Activated CD4-positive, alpha-beta T cell treated with anti-CD3 and anti-CD28 coated beads for 36 hours (primary cell): ENCODE measurements at regions not wholly inside any gene's neighbourhood (a gene's known extent, or its start where the extent isn't known, plus 50 kb on each side); places are given as distances from the start of the nearest gene placed in this dataset.

Experiments
- ATAC-seq: fragments of 200-7000 bp; cut with Tn5 transposase; one replicate; pipeline ENCODE4 v1.10.0; 2021; ENCODE audit warnings: mild to moderate bottlenecking, moderate library complexity
- CTCF ChIA-PET: fragments of 350-600 bp; sonication (Branson Sonifier 250); formaldehyde crosslinking; loops from one replicate; lab custom pipeline; 2021; ENCODE audit warnings: antibody characterized with exemption; lab: Charles Lee
- POLR2A ChIA-PET: fragments of 350-600 bp; sonication (Branson Sonifier 250); formaldehyde crosslinking; loops from one replicate; lab custom pipeline; 2021; ENCODE audit warnings: antibody characterized with exemption, inconsistent platforms; lab: Charles Lee
- DNase-seq: peaks from one replicate; pipeline ENCODE4 v3.0.0-alpha.2; 2020
- H3K27ac Mint-ChIP-seq: one replicate; pipeline ENCODE4 v1.8.0; 2021; ENCODE audit warnings: mixed read lengths
- H3K27me3 Mint-ChIP-seq: one replicate; pipeline ENCODE4 v1.8.0; 2021; ENCODE audit warnings: mixed read lengths
- H3K36me3 Mint-ChIP-seq: one replicate; pipeline ENCODE4 v1.8.0; 2021; ENCODE audit warnings: low read depth, mixed read lengths
- H3K4me1 Mint-ChIP-seq: one replicate; pipeline ENCODE4 v1.8.0; 2021; ENCODE audit warnings: mixed read lengths
- H3K4me3 Mint-ChIP-seq: one replicate; pipeline ENCODE4 v1.8.0; 2021; ENCODE audit warnings: mild to moderate bottlenecking, moderate library complexity, mixed read lengths
- H3K9me3 Mint-ChIP-seq: one replicate; pipeline ENCODE4 v1.8.0; 2021; ENCODE audit warnings: low read depth, mixed read lengths
- intact Hi-C, 2 experiments: fragments of 100-400 bp; cut with DNase I in 1 of 2; cut with micrococcal nuclease in 1 of 2; formaldehyde crosslinking; loops; one replicate each; pipeline versions ENCODE4 v1.14.2 to v1.15.1; 2022 to 2024; cut with DNase I, micrococcal nuclease

DNA sequence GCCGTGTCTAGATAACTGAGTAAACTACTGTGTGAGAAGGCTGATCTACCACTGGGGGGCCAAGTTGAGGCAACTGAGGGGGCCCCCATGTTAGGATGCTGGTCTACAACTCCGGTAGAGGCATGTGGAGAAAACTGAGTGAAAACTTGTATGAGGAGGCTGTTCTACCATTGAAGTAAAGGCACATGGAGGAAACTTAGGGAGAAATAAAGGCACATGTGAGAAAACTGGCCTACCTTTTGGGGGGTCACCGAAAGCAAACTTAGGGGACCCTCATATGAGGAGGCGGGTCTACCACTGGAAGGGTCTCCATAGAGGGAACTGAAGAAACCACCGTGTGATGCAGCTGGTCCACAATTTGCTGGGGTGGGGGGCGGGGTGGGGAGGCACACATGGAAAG, 155.2 kb downstream of the FBLN2 start:
- intact Hi-C loops = no loop called here
- Mint-ChIP-seq H3K27ac (no peak overlapping the region), H3K36me3 (no peaks in the 10 kb centered on the region), H3K9me3 (peaks cover 12% of the 10 kb centered on the region), H3K27me3 (peaks cover 13% of the 10 kb centered on the region), H3K4me3 (no peak overlapping the region), H3K4me1 (no peaks in the 10 kb centered on the region)
- ATAC-seq (no peak), DNase-seq (no peak)
- ChIA-PET CTCF (no interaction called here), POLR2A (no interaction called here)

DNA sequence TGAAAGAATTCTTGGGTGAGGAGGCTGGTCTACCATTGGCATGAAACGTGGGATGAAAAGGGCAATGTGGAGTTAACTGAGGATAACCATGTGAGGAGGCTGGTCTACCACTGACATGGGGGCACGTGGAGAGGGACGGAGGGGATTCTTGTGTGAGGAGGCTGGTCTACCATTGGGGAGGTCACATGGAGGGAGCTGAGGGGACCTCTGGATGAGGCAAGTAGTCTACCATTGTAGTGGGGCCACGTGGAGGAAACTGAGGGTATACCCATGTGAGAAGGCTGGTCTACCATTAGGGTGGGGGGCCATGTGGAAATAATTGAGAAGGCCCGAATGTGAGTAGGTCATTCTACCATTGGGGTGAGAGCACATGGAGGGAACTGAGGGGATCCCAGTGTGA, 154.1 kb downstream of the FBLN2 start:
- H3K36me3 Mint-ChIP-seq = no peaks in the 10 kb centered on the region
- DNase-seq = no peak
- H3K9me3 Mint-ChIP-seq = peaks cover 12% of the 10 kb centered on the region
- H3K4me1 Mint-ChIP-seq = no peaks in the 10 kb centered on the region
- no peak for ATAC-seq
- H3K4me3 Mint-ChIP-seq = no peak overlapping the region
- no peak overlapping the region for H3K27ac Mint-ChIP-seq
- intact Hi-C loops = no loop called here
- ChIA-PET CTCF (no interaction called here), POLR2A (no interaction called here)
- H3K27me3 Mint-ChIP-seq = peaks cover 15% of the 10 kb centered on the region

DNA sequence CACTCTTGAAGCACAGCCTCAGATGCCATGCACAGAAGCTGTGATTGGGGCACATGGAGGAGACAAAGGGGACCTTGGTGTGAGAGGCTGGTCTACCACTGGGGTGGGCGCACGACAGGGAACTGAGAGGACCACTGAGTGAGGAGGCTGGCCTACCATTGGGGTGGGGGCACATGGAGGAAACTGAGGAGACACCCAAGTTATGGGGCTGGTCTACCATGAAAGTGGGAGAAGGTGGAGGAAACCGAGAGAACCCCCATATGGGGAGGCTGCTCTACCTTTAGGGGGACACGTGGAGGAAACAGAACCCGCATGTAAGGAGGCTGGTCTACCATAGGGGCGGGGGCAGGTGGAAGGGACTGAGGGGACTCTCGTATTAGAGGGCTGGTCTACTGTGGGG, 153.4 kb downstream of the FBLN2 start:
- DNase-seq = no peak
- Mint-ChIP-seq H3K36me3 (no peaks in the 10 kb centered on the region), H3K9me3 (peaks cover 11% of the 10 kb centered on the region), H3K27ac (no peak overlapping the region), H3K27me3 (peaks cover 15% of the 10 kb centered on the region), H3K4me1 (no peaks in the 10 kb centered on the region), H3K4me3 (no peak overlapping the region)
- ChIA-PET POLR2A (no interaction called here), CTCF (no interaction called here)
- ATAC-seq = no peak
- intact Hi-C loops = no loop called here

DNA sequence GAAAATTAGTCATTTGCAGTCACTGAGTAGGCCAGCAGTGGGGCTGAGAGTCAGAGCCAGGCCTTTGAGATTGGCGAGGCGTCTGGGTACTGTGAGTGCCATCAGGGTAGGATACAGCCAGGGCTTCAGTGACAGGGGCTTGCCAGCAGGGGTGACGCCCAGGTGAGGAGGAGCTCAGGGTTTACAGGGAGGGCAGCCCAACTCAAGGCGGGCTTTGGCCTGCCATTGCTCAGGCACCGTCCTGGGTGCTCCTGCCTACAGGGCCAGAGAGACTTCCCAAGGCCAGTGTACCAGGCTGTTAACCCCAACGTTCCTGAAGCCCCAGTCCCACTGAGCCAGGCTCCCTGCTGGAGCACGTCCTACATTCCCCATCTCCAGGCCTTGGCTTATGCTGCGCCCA, 152.0 kb downstream of the FBLN2 start:
- CTCF ChIA-PET = no interaction called here
- DNase-seq (no peak), ATAC-seq (no peak)
- intact Hi-C loops = no loop called here
- POLR2A ChIA-PET = no interaction called here
- no peak overlapping the region for H3K4me3 Mint-ChIP-seq
- H3K4me1 Mint-ChIP-seq = no peaks in the 10 kb centered on the region
- no peaks in the 10 kb centered on the region for H3K36me3 Mint-ChIP-seq
- no peak overlapping the region for H3K27ac Mint-ChIP-seq
- peaks cover 10% of the 10 kb centered on the region for H3K9me3 Mint-ChIP-seq
- peaks cover 15% of the 10 kb centered on the region for H3K27me3 Mint-ChIP-seq

DNA sequence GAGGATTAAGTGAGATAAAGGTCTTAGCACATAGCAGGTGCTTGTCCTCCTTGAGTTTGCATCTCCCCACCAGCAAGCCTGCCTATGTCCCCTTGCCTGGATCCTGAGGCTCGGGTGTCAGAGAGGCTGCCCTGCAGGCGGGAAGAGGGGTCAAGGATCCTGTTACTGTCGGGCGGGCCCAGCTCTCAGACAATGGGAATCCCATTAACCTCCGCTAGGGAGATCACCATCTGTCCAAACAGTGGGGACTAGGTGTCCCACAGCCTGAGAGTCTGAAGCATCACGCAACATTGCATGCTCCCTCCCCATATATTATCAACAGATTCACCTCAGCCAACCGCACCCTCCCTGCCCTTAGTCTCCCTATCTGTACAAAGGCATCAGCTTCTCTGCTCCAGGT, 151.4 kb downstream of the FBLN2 start:
- no peaks in the 10 kb centered on the region for H3K4me1 Mint-ChIP-seq
- no peak for DNase-seq
- no peak for ATAC-seq
- ChIA-PET POLR2A (no interaction called here), CTCF (no interaction called here)
- no peak overlapping the region for H3K27ac Mint-ChIP-seq
- no peaks in the 10 kb centered on the region for H3K36me3 Mint-ChIP-seq
- H3K9me3 Mint-ChIP-seq = peaks cover 8% of the 10 kb centered on the region
- intact Hi-C loops = no loop called here
- H3K4me3 Mint-ChIP-seq = no peak overlapping the region
- H3K27me3 Mint-ChIP-seq = peaks cover 13% of the 10 kb centered on the region

DNA sequence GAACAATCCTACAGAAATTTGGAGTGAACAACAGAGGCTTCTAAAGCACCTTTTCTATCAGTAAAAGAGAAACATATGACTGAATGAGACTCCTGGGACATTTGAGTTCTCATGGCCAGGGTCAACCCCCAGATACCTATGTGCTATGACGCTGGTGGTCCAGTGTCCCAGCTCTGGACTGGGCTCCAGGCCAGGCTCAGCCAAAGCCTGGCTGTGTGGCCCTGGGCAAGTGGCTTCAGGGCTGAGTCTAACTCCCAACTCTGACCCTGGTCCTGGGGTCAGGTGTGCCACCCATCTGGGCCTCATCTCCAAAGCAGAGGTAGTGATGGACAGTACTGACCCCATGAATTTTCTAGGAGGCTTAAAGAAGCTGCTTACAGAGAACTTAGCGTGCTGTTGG, 147.8 kb downstream of the FBLN2 start:
- ChIA-PET POLR2A (no interaction called here), CTCF (no interaction called here)
- Mint-ChIP-seq H3K27ac (no peak overlapping the region), H3K4me3 (no peak overlapping the region), H3K36me3 (no peaks in the 10 kb centered on the region), H3K4me1 (no peaks in the 10 kb centered on the region), H3K27me3 (peaks cover 4% of the 10 kb centered on the region), H3K9me3 (no peaks in the 10 kb centered on the region)
- ATAC-seq = no peak
- no peak for DNase-seq
- intact Hi-C loops = no loop called here

DNA sequence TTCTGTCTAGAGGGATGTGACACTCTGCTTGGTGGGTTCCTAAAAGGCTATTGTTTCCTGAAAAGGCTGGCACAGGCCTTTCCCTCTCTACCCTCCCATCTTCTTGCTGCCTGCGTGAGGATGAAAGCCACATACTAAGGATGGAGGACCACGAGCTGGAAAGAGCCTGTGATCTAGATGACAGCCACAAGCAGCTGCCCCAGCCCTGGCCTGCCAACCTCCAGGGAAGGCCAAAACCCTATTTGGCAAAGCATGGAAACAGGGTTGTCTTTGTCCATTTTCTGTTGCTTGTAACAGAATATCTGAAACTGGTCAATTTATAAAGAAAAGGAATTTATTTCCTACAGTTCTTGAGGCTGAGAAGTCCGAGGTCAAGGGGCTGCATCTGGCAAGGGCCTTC, 144.5 kb downstream of the FBLN2 start:
- POLR2A ChIA-PET = no interaction called here
- Mint-ChIP-seq H3K27ac (no peak overlapping the region), H3K4me3 (no peak overlapping the region), H3K27me3 (peaks cover 4% of the 10 kb centered on the region), H3K4me1 (no peaks in the 10 kb centered on the region), H3K9me3 (no peaks in the 10 kb centered on the region), H3K36me3 (no peaks in the 10 kb centered on the region)
- CTCF ChIA-PET = no interaction called here
- intact Hi-C loops = no loop called here
- DNase-seq (no peak), ATAC-seq (no peak)

DNA sequence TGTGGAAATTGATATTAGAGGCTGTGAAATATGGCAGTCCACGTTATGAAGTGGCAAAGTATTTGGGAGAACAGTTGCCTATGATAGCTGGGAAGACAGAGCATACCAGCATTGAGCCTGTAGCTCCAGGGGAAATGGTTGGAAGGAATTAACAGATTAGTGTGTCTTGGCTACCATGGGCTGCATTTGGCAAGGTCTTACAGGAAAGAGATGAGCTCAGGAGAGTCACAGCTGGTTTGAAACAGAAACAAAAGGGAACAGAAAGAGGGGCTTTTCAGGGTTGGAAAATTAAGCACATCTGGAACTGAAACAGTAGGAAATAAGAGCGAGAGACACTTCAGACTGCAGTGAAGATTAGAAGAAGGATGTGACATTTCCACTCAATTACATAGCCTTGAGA, 141.7 kb downstream of the FBLN2 start:
- Mint-ChIP-seq H3K9me3 (no peaks in the 10 kb centered on the region), H3K4me1 (no peaks in the 10 kb centered on the region), H3K27ac (no peak overlapping the region), H3K27me3 (no peaks in the 10 kb centered on the region), H3K4me3 (no peak overlapping the region), H3K36me3 (no peaks in the 10 kb centered on the region)
- DNase-seq (no peak), ATAC-seq (no peak)
- CTCF ChIA-PET = interaction anchor here (0.6 to 1.0 kb wide), 2 partner anchors 33 to 412 kb away, joined by 3 read pairs; no protein-coding TSS in a partner anchor
- intact Hi-C loops = no loop called here
- POLR2A ChIA-PET = no interaction called here

DNA sequence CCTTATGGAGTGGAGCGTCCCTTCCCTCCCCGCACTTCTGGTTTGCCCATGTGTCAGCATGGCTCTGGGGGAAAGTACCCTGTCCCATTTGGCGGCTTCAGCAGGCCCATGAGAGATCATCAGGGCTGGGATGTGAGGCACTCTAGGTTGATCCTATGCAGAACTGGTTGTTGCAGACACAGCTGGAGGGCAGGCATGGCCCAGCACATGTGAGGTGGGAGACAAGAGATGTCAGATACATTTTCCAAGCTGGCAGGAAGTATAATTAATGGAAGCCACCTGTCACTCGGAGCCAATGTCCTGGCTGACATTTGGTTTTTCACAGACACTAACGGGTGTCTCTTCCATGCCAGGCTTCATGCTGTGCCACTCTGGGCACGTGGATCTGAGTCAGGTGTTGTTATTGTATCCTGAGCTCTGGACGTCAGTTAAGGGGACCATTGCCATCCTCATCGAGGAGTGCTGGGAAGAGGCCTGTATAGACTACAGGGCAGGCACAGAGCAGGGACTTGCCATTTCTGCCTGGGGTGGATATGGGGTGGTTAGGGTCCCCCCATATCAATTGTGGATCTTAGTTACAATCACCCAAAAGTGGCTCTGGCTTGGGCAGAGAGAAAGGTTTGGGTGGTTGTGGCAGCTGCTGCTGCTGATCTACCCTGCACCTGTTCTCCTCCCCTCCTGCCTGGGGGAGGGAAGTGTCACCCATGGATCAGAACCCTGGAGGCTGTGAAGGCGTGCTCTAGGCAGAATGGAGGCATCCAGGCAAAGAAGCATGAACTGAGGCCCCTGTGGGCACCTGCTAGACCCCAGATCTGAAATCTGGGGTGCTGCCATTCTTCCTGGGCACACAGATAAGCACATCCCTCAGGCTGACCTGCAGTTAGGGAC, 140.7 kb downstream of the FBLN2 start:
- H3K27me3 Mint-ChIP-seq = no peaks in the 10 kb centered on the region
- CTCF ChIA-PET = interaction anchor here (0.6 kb wide), 1 partner anchor 86 kb away, joined by 3 read pairs; no protein-coding TSS in a partner anchor
- intact Hi-C loops = no loop called here
- ATAC-seq (no peak), DNase-seq (no peak)
- no peaks in the 10 kb centered on the region for H3K36me3 Mint-ChIP-seq
- no peak overlapping the region for H3K4me3 Mint-ChIP-seq
- no peaks in the 10 kb centered on the region for H3K9me3 Mint-ChIP-seq
- H3K27ac Mint-ChIP-seq = no peak overlapping the region
- POLR2A ChIA-PET = no interaction called here
- no peaks in the 10 kb centered on the region for H3K4me1 Mint-ChIP-seq

DNA sequence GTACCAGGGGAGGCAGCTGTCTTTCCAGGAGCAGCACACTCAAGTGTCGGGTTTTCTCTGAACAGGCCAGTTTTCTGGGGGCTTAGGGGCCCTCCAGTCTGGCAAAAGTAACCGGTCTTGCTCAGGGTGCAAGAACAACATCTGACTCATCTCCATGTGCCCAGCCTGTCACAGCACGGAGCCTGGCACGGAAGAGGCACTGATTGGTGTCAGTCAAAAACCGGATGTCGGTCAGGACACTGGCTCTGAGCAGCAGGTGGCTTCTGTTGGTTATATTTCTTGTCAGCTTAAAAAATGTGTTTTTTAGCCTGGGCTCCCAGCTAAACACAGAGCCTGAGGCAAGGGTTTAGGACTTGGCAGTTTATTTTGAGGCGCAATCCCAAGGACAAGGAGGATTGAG, 139.9 kb downstream of the FBLN2 start:
- ChIA-PET CTCF (interaction anchor here (0.6 kb wide), 1 partner anchor 87 kb away, joined by 3 read pairs; no protein-coding TSS in a partner anchor), POLR2A (no interaction called here)
- DNase-seq (no peak), ATAC-seq (no peak)
- Mint-ChIP-seq H3K27ac (no peak overlapping the region), H3K36me3 (no peaks in the 10 kb centered on the region), H3K9me3 (no peaks in the 10 kb centered on the region), H3K27me3 (no peaks in the 10 kb centered on the region), H3K4me1 (no peaks in the 10 kb centered on the region), H3K4me3 (no peak overlapping the region)
- intact Hi-C loops = no loop called here

DNA sequence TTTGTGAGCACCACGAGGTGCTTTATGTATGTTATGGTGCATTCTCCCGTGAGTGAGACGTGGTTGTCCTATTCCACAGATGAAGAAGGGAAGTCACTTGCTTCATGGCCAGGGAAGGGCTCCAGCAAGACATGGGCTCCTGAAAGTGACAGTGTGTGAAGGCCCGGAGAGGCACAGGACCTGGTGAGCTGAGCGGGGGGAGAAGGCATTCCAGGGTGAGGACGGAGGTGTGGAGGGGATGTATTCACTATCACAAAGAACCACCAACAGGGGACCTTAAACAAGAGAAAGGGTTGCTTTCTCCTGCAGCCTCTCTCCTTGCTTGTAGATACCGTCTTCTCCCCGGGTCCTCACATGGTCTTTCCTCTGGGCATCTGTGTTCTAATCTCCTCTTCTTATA, 139.1 kb downstream of the FBLN2 start:
- ChIA-PET POLR2A (no interaction called here), CTCF (interaction anchor here (0.6 to 1.5 kb wide), 2 partner anchors 39 to 102 kb away, joined by 3 to 4 read pairs; no protein-coding TSS in a partner anchor)

More for the DNA sequence above, 139.1 kb downstream of the FBLN2 start:
- Mint-ChIP-seq H3K4me3 (no peak overlapping the region), H3K36me3 (no peaks in the 10 kb centered on the region), H3K27ac (no peak overlapping the region), H3K4me1 (no peaks in the 10 kb centered on the region), H3K9me3 (no peaks in the 10 kb centered on the region), H3K27me3 (no peaks in the 10 kb centered on the region)
- ATAC-seq (no peak), DNase-seq (no peak)
- intact Hi-C loops = no loop called here
